GM18511 (cell line): ENCODE measurements at regions not wholly inside any gene's neighbourhood (a gene's known extent, or its start where the extent isn't known, plus 50 kb on each side); places are given as distances from the start of the nearest gene placed in this dataset.

Experiments used
- ATAC-seq: cut with Tn5 transposase; IDR thresholded peaks from one replicate; pipeline ENCODE4 v1.9.1; 2021; ENCODE audit warnings: mild to moderate bottlenecking, moderate library complexity; ENCODE audit not compliant: unreplicated experiment

DNA sequence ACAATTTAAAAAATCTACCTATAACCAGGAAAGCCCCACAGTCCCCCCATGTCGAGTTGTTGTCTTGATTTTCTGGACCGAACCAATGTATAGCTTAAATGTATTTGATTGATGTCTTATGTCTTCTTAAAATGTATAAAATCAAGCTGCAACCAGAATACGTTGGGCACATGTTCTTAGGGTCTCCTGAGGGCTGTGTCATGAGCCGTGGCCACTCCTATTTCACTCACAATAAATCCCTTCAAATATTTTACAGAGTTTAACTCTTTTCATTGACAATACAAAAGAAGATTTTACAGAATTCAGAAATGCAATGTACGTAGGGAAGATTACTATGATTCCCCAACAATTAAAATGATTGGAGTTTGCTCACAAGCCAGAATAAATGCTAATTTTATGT is 428.7 kb upstream of the RAG2 start:
- no peak for ATAC-seq

- ATAC-seq: no peak
Measured at GRCh38 chr11:37026326-37026725, 428.3 kb upstream of the RAG2 start.

DNA sequence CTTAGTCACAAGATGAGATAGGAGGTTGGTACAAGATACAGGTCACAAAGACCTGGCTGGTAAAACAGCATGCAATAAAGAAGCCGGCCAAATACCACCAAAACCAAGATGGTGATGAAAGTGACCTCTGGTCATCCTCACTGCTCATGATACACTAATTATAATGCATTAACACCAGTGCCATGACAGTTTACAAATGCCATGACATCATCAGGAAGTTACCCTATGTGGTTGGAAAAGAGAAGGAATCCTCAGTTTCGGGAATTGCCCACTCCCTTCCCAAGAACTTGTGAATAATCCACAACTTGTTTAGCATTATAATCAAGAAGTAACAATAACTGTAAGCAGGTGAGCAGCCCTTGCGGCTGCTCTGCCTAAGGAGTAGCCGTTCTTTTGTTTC is 408.5 kb upstream of the RAG2 start:
- no peak for ATAC-seq

DNA sequence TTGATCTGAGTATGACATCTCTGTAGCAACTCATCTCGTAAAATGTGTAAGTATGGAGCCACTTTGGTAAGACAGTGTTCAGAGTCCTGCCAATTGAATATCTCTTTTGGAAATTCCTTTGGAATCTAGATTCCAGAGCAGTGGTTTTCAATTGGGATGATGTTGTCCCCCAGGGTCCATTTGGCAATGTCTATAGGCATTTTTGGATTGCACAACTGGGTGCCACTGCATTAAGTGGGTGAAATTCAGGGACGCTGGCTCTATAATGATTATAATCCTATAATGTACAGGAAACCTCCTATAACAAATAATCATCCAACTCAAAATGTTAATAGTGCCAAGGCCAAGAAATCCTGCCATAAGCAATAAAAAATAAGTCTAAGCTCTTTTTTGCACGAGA is 404.8 kb upstream of the RAG2 start:
- ATAC-seq: no peak

GRCh38 chr11:36997656-36998055 is 399.6 kb upstream of the RAG2 start:
- no peak for ATAC-seq

GRCh38 chr11:36996795-36997194 is 398.8 kb upstream of the RAG2 start:
- no peak for ATAC-seq

- no peak for ATAC-seq
Measured at GRCh38 chr11:36994208-36994607, 396.2 kb upstream of the RAG2 start.

DNA sequence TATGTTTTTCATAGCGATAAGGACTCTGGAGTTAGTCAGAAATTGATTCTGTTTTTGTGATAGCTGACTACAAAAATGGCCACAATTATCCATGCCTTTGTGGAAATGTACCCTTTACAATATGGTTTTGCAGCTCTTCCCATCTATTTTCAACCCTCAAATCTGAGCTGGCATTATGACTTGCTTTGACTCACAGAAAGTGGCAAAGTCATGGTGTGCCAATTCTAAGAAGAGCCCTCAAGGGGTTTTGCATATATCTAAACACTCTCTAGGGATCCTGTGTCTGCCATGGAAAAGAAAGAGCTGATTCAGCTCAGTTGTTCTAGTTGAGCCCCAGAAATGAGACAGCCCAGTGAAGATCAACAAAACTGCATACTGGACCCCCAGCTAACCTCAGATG is 390.5 kb upstream of the RAG2 start:
- ATAC-seq: no peak

- ATAC-seq: no peak
Measured at GRCh38 chr11:36985562-36985961, 387.5 kb upstream of the RAG2 start.

- ATAC-seq: no peak
Measured at GRCh38 chr11:36976741-36977140, 378.7 kb upstream of the RAG2 start.

- ATAC-seq: no peak
Measured at GRCh38 chr11:36974771-36975170, 376.7 kb upstream of the RAG2 start.

DNA sequence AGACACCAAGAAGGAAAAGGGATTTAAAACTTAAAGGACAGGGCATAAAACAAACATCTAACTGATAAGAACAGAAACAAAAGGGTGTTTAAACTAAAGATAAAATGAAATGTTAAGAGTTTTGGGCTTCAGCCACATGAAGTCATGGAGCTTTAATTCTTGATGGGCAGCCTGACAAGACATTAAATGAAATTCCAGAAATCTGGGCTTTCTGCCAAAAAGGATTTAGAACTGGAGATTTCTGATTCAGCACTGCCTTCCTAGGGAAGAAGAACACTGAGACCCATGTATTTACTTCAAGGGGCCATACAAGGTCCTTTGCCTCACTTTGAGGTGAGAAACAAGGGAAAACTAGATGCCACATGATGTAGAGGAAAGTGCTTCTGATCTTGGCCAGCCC is 355.9 kb upstream of the RAG2 start:
- ATAC-seq: no peak

DNA sequence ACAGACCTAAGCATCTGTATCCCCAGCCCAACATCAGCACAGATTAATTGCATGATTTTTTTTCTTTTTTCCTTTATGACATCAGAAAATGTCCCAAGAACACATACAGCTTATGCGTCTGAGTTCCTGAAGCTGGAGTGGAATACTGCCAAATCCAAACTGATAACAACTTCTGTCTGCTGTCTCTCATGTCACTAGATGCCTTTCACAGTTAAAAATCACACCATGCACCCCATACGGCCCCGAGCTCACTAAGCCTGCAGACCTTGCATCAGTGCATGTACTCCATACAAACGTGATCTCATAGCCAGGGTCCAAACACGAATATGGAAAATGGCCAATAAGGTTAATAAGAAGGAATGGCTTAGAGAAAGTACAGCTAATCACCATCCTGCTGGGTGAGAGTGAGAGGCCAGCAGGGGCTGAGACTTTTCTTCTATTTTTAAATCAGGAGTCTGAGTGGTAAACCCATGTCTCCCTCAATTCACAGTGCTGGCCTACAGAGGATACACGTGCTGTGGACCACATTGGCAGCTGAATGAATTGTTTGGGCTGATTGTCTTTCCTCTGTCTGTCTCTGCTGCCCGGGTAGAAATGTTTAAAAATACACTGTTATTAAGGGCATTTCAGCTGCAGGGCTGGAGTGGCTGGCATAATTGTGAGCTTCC is 350.6 kb upstream of the RAG2 start:
- ATAC-seq: no peak

DNA sequence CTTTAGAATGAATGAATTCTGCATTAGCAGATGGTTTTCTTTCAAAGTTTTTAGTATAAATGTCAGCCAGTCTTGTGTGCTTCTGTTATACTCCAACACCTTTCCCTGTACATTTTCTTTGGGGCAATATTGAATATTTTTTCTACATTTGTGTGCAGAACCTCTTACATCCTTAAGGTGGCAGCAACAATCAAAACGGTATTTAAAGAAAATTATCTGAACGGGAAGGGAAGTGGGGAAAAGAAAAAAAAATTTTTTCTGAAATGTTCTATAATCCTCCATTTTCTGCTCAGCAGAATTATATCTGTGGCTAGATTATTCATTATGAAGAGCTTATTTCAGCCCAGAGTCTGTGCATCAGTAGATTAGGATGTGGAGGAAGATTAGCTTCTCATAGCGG is 347.3 kb upstream of the RAG2 start:
- ATAC-seq: no peak

DNA sequence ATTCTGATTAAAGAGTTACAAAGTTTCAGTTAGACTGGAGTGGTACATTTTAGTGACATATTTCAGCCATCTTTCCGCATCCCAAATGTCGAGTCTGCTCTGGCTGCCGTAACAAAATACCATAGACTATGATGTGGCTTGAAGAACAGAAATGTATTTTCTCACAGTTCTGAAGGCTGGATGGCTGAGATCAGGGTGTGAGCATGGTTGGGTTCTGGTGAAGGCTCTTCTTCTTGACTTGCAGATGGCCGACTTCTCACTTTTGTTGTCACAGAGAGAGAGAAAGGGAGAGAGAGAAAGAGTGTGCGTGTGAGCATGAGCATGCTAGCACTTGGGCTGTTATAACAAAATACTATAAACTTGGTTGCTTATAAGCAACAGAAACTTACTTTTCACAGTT is 335.4 kb upstream of the RAG2 start:
- no peak for ATAC-seq

GRCh38 chr11:36931139-36931538 is 333.1 kb upstream of the RAG2 start:
- ATAC-seq: no peak

DNA sequence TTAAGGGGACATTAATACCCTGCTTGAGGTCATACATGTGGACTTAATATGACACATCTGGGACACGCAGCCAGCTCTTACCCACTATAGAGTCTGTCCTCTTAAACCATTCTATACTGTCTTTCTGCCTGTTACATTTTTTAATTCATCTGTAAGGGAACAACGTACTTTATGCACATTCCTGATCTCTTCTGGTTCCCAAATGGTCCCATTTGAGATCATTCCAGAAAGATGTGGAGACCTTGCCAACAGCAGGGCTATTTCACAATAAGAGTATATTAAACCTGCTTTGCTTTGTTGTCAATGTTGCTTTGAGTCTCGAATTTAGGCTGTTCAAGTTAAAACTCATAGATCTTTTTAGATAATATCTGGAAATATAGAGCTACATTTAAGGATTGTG is 332.2 kb upstream of the RAG2 start:
- no peak for ATAC-seq

- ATAC-seq: no peak
Measured at GRCh38 chr11:36929401-36929800, 331.4 kb upstream of the RAG2 start.

DNA sequence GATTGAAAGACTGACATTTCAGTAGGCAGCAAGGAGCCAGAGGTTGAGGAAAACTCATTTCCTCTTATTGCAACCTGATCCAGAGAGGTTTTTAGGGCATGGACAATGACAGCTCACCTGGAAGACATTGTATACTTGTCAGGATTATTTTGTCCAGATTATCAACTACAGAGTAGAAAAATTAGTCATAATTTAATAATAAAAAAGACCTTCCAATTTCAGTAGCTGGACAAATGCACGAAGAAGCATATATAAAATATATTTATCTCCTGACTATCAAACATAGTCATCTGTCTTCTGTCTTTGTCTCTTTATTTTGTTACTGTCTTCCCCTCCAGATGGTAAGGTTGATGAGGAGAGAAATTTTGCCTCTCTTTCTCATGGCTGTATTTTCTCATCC is 330.6 kb upstream of the RAG2 start:
- no peak for ATAC-seq

GRCh38 chr11:36899800-36900199 is 301.8 kb upstream of the RAG2 start:
- ATAC-seq: no peak

DNA sequence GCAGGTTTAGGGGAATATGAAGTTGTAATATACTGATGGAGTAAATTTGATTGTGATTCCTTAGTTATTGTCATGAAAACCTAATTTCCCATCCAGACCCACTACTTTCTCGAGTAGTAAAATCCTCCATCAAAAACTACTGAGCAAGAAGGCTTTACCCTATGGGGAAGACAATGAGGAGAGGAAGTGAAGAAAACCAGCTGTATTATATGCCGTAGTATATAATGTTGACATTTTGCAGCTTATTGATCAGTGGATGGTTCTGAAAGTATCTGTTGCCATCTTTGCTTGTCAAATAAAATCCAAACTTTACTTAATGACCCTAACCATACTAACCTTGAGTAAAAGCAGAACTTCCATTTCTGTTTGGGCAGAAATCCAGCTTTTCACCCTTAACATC is 292.8 kb upstream of the RAG2 start:
- no peak for ATAC-seq

GRCh38 chr11:36890121-36890679 is 292.2 kb upstream of the RAG2 start:
- ATAC-seq: no peak

DNA sequence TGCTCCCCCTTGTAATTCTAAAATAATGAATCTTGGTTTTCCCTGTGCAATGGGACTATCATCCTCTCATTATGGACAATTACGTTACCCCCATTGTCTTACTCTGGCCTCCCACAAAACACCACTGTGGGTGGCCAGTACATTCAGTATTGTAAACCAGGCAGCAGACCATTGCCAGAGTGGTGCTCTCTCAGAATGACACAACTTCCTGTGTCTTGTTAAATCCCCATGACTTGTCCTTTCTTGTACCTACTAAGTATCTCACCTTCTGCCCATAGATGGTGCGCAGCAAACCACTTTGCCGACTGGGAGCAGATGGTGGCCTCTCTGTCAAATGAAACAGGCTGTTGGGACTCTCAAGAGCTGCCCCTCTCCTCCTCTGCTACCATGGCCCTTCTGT is 287.1 kb upstream of the RAG2 start:
- no peak for ATAC-seq
